ENCODE measurements at regions not wholly inside any gene's neighbourhood (a gene's known extent, or its start where the extent isn't known, plus 50 kb on each side); places are given as distances from the start of the nearest gene placed in this dataset.

- no peaks in the 10 kb centered on the region for H3K4me1 Mint-ChIP-seq
These were observed 58.7 kb upstream of the RGMB start for GRCh38 chr5:98714710-98715288.

More at GRCh38 chr5:98714710-98715288, 58.7 kb upstream of the RGMB start:
- Histone ChIP-seq H3K27ac (ENCODE audit: low read length in 2 of 2) (no peak overlapping the region), H3K4me3 (ENCODE audit: control extremely low read depth in 1 of 5, extremely low read depth in 1 of 5, insufficient read depth in 1 of 5, low read depth in 2 of 5, low read length in 4 of 5) (no peak overlapping the region), H3K4me1 (ENCODE audit: control insufficient read depth in 2 of 2, insufficient read depth in 2 of 2, low read length in 2 of 2) (no peaks in the 10 kb centered on the region), H3K4me2 (replicated peaks; ENCODE audit: low read depth, low read length, poor library complexity, severe bottlenecking) (no peak overlapping the region), H3K9ac (ENCODE audit: low read length) (no peak overlapping the region), H3K79me2 (ENCODE audit: control insufficient read depth, insufficient read depth, low read length) (no peaks in the 10 kb centered on the region), H3K27me3 (replicated peaks in 1 of 4; ENCODE audit: control extremely low read depth in 1 of 4, control insufficient read depth in 3 of 4, insufficient read depth in 4 of 4, low read length in 3 of 4) (no peaks in the 10 kb centered on the region), H3K9me3 (ENCODE audit: control extremely low read depth in 1 of 3, control insufficient read depth in 2 of 3, insufficient read depth in 1 of 3, low read length in 2 of 3) (no peaks in the 10 kb centered on the region), H2AFZ (ENCODE audit: insufficient read depth, low read depth, low read length, poor library complexity, severe bottlenecking) (no peak overlapping the region), H4K20me1 (ENCODE audit: control insufficient read depth, insufficient read depth, low read length, poor library complexity, severe bottlenecking) (no peaks in the 10 kb centered on the region), H3K36me3 (replicated peaks in 1 of 2; ENCODE audit: control extremely low read depth in 1 of 2, control insufficient read depth in 1 of 2, extremely low read depth in 1 of 2, insufficient read depth in 2 of 2, low read length in 1 of 2) (no peaks in the 10 kb centered on the region)
- intact Hi-C loops (cut with micrococcal nuclease): no loop called here
- Mint-ChIP-seq H3K9me3 (ENCODE audit: insufficient read depth) (no peaks in the 10 kb centered on the region), H3K4me3 (no peak overlapping the region), H3K27me3 (peaks cover 19% of the 10 kb centered on the region), H3K27ac (no peak overlapping the region)
- 20% methylated on average over 1 of the region's 3 CpGs for WGBS (ENCODE audit: insufficient coverage)
- ATAC-seq (ENCODE audit: low read depth) (no peak), DNase-seq (no peak)
- POLR2A ChIA-PET: no interaction called here
- CTCF ChIA-PET: no interaction called here
- TF ChIP-seq CTCF (IDR thresholded peaks at IDR 0.05) (no peak), EZH2 (IDR thresholded peaks at IDR 0.05; ENCODE audit: borderline replicate concordance, insufficient read depth, low read depth, low read length, poor library complexity, severe bottlenecking) (no peak)
